H1 (cell line): ENCODE measurements at regions not wholly inside any gene's neighbourhood (a gene's known extent, or its start where the extent isn't known, plus 50 kb on each side); places are given as distances from the start of the nearest gene placed in this dataset.

Source experiments
- CTCF ChIP-seq, 3 experiments: IDR thresholded peaks; 1 replicate in 2 of 3; 2 replicates in 1 of 3; pipeline versions ENCODE4 v1.5.1 to v1.6.1; 2011; ENCODE audit warnings: low read length in 3 of 3, mild to moderate bottlenecking in 3 of 3, inconsistent platforms in 2 of 3, low read depth in 1 of 3, moderate library complexity in 1 of 3; ENCODE audit not compliant: insufficient read depth in 1 of 3; ENCODE audit errors: control extremely low read depth in 1 of 3
- E2F6 ChIP-seq: IDR thresholded peaks from 2 replicates; pipeline ENCODE4 v1.6.1; 2012; ENCODE audit warnings: inconsistent platforms
- SP4 ChIP-seq: IDR thresholded peaks from 2 replicates; pipeline ENCODE4 v1.6.1; 2012; ENCODE audit warnings: low read length, inconsistent platforms
- TAF7 ChIP-seq: optimal IDR thresholded peaks from 2 replicates; pipeline ENCODE3; 2011; ENCODE audit warnings: low read depth, mild to moderate bottlenecking, inconsistent platforms, low read length, moderate library complexity, borderline replicate concordance
- USF2 ChIP-seq: IDR thresholded peaks from 2 replicates; pipeline ENCODE4 v1.6.1; 2011; ENCODE audit warnings: low read length, improper control_type of control experiment

DNA sequence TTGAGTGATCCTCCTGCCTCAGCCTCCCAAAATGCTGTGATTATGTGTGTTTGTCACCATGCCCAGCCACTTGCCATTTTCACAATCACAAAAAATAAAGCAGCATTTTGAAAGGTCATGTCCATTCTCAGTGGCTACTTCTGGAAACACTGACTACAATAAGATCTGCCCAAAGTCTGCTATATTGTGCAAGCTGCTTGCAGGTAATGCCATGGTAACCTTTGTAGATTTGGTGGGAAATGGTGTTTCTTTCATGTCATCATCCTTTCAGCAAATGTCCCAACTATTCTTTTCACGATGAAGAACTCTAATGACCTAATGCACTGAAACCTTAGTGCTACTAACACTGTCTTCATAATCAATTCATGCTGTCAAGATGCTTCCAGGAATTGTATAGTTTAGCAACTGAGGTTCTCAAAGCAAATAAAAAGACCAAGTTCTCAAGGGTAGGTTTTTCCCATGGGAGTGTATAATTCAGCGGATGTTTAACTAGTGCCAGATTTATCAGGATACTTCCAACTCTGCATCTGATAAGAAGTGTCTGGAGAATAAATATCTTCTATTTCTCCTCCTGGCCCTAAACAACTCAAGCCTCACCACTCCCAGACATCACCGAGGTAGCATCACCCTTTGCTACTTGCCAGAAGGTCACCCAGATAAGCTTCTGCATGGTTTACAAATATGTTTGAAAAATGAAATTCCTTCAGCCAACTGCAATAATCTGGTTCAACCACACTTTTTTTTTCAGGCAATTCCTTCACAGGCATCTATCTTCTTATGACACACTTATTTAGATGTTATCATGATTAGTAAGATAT, 132.0 kb upstream of the ZC3H11B start (continued):
- TF ChIP-seq TAF7, result no peak
- TF ChIP-seq USF2, result no peak
- TF ChIP-seq CTCF (IDR thresholded peaks at IDR 0.05; ENCODE audit: control extremely low read depth in 1 of 3, insufficient read depth in 1 of 3, low read depth in 1 of 3, low read length in 3 of 3), result no peak
- TF ChIP-seq SP4, result no peak
- TF ChIP-seq E2F6, result no peak
